GM19438 (cell line): ENCODE measurements at regions not wholly inside any gene's neighbourhood (a gene's known extent, or its start where the extent isn't known, plus 50 kb on each side); places are given as distances from the start of the nearest gene placed in this dataset.
"Not testable (repeated sequence)": the region's sequence is repeated elsewhere in the genome, so short reads cannot be mapped to it uniquely, and the experiment has no call there.

Source experiments
- ATAC-seq: cut with Tn5 transposase; IDR thresholded peaks from one replicate; pipeline ENCODE4 v1.9.1; 2021; ENCODE audit warnings: low read depth; ENCODE audit not compliant: unreplicated experiment

DNA sequence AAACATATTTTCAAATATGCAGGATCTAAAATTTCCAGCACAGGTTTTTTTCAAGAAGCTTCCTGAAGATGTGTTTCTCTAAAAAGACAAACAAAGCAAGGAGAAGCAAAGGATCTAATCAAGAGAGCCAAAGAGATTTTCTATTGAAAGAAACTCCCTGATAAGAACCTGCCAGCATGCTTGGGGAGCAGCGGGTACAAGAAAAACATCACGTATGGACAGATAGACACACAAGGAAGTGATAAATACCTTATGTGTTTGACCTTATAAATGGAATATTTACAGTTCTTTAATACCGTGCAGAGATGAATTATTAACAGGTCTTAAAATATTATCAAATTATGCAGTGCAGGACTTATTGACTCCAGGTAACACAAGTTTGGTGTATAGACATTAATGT is 562.1 kb downstream of the DACH1 start:
- no peak for ATAC-seq

DNA sequence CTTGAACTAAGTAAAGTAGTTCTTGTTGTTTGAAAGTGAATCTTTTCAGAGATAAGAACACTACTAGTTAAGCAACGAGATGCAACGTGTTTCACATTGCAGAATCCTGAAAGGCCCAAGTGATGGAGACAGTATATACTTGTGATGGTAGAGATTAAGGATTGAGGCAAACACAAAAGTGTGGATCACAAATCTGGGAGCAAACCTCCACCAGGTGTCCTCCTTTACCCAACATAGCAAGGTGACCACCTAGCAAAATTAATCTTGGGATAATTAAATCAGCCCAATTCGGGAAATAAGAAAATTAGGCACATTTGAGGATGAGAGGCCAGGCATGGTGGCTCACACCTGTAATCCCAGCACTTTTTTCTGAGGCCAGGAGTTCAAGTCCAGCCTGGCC is 563.9 kb downstream of the DACH1 start:
- no peak for ATAC-seq

DNA sequence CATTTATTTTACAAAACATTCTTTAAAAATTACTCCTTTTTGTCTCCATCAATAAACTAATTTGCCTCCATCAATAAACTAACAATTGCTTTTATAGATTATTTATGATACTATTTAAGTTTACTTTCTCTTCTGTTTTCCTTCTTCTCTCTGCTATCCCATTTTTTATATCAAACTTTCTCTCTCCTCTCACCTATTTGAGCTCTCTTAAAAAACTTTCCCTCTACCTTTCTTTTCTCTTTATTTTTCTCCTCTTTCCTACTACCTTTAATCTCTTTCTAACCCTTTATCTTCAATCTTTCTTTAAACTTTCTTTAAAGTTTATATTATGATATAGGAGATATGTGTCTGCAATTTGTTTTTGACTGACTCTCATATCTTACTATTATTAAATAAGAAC is 566.4 kb downstream of the DACH1 start:
- ATAC-seq = no peak

DNA sequence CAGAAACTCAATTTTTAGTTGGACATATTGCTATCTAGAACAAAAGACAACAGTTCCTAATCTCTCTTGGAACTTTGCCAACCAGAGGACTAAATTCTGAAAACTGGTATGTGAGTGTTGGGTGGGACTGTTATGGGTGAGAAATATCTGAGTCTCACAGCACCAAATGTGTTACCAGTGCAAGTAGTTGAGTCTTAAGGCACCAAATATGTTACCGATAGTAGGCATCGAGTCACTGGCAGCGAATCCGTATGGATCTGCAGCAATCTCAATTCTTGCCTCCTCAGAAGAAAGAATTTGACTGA is 575.2 kb downstream of the DACH1 start:
- ATAC-seq = no peak

DNA sequence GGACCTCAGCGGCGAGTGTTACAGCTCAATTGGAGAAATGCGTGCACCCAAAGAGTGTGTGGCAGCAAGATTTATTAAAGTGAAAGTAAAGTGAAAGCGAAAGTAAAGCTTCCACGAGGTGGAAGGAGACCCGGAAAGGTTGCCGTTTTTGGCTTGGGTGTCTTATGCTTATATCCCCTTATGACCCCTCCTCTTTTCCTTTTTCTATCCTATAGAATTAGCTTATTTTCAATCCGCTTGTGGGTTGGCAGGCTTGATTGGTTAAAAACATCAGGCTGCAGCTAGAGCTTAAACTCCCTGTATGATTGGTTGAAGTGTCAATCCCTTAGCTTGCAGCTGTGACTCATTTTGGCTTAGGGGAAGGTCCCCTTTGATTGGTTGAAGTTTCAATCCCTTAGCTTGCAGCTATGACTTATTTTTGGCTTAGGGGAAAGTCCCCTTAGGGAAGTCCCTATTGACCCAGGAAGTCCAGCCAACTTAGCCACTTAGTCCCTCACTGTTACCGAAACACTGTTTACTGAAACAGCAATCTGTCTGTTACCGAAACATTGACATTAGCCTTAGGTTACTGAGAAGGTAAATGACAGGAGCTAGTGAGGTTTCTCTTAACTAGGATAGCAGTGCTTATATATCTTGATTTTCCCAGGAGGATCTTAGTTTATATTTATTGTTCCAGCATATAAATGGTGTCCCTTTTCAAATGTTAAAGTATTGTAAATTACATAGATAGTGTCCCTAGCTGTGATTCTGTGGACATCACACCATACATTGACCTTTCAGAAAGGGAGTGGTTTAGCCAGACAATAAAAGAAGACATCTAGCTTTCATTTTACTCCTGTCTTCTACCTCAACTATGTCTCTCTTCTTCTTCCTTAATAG is 575.8 kb downstream of the DACH1 start:
- peak; percentile 90 for ATAC-seq

- not testable (repeated sequence) for ATAC-seq
Measured at GRCh38 chr13:71289980-71290379, 577.0 kb downstream of the DACH1 start.

DNA sequence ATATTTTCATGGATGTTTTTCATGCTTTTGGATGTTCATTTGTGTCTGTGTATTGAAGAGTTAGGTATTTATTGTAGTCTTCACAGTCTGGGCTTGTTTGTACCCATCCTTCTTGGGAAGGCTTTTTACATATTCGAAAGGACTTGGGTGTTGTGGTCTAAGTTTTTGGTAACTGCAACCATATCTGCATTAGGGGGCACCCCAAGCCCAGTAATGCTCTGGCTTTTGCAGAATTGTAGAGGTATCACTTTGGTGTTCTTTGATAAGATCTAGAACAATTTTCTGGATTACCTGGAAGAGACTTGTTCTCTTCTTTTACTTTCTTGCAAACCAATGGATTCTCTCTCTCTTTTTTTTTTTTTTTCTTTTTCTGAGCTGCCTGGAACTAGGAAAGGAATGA is 581.3 kb downstream of the DACH1 start:
- no peak for ATAC-seq

GRCh38 chr13:71278512-71278911 is 588.5 kb downstream of the DACH1 start:
- ATAC-seq = no peak

DNA sequence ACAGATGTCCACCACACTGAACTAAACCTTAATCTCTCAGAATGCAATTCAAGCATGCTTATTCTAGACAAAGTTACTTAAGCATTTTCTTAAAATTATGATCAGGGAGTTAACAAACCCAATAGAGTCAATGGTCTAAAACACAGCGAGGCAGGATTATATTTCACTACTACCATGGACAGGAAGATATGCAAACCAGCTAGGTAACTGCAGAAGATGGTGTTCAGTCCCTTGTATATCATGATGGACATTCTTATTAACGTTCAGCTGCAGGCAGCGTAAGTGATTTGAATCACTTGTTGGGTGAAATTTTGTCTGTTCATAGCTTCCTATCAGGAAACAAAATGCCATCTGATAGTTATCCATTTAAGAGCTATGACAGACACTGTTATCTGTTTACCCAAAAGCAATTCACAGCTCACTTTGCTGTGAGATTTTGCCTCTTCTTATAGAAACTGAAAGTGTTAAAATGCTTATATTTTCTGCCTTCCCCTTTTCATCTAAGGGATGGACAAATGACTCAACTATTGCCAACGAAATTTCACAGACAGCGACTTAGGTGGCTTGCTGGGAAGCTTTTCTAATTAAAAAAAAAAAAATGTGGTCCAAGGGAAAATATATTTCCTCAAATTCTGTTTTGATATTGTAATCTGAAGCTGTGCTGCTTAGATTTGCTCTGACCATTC is 591.9 kb downstream of the DACH1 start:
- ATAC-seq = peak; percentile 94

DNA sequence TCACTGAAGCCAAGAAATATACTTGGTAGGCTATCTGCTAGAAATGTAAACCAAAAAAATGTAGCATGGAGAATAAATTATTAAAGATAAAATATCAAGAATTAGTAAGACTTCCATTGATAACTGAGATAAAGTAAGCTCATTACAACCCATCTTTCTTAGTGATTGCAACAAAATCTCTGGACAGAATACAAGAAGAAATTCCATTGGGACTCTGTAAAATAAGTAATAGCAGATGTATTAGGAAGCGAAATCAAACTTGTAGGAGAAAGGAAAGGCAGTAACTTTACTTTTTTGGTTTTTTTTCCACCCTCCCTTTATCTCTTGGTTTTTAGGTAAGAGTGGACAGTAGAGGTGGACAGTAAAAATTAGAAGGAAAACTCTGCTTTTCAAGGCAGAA is 605.7 kb downstream of the DACH1 start:
- ATAC-seq = no peak

- ATAC-seq = no peak
Measured at GRCh38 chr13:71260246-71260645, 606.8 kb downstream of the DACH1 start.

- ATAC-seq = no peak
Measured at GRCh38 chr13:71255633-71256032, 611.4 kb downstream of the DACH1 start.

- no peak for ATAC-seq
Measured at GRCh38 chr13:71254384-71254783, 612.6 kb downstream of the DACH1 start.

DNA sequence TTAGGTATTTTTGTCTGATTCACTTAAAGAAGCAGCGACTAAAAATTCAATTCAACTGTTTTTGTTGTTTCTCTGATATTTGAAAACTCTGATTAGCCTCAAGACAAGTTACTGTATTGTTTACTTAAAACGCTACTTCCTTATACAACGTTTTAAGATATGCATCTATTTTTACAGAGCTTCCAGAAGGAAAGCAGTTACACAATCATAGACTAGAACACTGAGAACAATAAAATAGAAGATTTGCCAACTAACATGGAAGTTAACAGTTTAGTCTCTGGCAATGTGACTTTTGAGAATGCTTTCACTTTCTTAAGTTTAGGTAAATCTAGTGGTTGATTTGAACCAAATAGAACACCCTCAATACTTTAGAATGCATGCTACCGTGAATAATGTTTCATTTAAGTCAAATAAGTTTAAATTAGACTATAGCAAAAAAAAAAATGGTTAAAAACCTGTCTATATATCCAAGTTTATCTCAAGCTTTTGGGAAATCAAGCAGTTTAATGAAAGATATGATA is 614.8 kb downstream of the DACH1 start:
- no peak for ATAC-seq

DNA sequence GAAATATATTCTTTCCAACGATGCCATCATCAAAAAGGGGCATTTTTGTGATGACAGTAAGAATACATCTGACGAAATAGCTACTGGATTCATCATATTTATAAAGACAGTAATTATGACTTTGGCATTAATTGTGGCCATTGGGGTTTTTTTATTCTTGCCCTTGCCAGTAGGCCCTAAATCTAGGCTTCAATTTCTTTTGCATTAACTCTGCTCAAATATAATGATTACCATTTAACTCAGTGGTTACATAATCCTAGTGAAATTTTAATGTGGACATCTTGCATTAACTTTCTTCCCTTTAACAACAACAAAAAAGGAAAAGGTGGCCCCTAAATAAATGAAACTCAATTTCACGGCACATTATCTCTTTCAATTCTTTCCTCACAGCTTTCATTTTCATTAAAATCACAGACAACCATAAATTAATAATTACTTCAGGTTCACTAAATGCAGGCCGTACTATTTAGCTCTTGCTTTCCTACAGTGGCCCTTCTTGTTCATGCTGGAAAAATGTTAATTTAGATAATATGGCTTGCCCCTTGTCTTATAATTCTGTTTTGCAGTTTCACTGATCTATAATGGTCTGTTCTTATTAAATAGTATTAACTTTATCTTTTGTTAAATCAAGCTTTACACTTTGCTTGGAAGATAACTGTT is 615.6 kb downstream of the DACH1 start:
- no peak for ATAC-seq

DNA sequence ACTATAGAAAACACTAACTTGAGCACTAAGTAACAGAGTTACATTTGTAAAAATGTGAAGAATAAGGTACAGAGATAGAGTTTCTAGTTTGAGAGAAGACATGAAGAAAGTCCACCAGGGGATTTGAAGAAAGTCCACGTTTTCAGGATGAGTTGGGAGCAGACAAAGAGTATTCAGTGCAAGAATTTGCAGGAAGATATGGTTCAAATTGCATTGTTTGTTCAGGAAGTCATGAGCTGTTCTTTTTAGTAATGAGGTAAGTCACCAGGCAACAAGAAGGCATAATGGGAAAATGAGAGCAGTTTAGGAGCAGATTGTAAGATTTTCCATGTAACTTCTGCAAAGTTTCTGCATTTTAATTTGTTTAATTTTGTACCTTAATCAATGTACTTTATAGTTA is 618.0 kb downstream of the DACH1 start:
- no peak for ATAC-seq

GRCh38 chr13:71244161-71244560 is 622.8 kb downstream of the DACH1 start:
- ATAC-seq = no peak

DNA sequence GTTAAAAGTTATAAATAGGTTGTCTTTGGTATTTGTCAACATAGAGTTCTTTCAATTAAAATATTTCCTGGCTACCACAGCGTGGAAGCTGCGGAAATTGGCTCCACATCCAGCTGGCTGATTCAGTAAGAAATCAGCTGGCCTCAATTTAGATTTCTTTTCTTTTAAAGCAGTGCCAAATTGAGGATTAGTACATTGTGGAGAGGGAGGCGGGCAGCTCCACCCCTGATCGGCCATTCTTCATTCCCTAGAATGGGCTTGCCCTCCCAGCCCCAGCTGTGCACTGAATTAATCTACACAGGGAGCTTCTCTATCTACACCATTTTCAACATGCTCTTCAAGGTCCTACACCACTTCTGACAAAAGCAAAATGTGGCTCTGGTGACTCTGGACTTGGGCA is 624.8 kb downstream of the DACH1 start:
- no peak for ATAC-seq

- no peak for ATAC-seq
Measured at GRCh38 chr13:71240911-71241310, 626.1 kb downstream of the DACH1 start.

GRCh38 chr13:71237332-71237731 is 629.7 kb downstream of the DACH1 start:
- ATAC-seq = no peak

DNA sequence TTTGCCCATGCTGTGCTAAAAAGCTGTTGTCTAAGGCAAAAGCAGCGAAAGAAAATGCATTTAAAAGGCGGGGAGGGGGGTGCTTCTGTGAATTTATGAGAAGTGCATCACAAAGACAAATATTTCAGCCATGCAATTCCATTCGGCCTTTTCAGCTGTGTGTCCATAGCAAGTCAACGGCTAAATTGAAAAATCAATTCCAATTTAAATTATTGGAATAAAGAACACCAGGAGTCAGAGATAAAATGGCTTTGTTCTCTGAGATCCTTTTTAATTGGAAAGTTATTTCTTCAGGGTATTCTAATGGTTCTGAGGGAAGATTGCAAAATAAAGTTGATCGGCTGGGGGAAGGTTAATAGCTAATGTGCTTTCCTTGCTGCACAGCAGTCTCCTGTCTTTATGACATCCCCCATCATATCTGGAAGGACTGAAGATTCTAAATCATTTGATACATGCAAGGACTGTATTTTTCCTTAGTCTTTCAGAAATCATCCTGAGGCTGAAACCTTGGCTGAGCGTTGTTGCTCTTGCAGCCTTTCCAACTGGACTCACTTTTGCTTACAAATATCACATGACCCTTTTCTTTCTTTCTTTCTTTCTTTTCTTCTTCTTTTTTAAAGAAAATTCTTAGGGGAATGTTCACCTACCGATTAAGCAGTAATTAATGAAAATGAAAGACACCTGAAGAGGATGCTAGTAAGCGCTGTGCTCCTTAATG is 647.1 kb downstream of the DACH1 start:
- ATAC-seq = no peak
